ENCODE measurements at regions not wholly inside any gene's neighbourhood (a gene's known extent, or its start where the extent isn't known, plus 50 kb on each side); places are given as distances from the start of the nearest gene placed in this dataset.

- Histone ChIP-seq H4K20me1 (ENCODE audit: control insufficient read depth, insufficient read depth, insufficient read length) (no peaks in the 10 kb centered on the region), H3K27me3 (ENCODE audit: insufficient read depth, low read length) (no peaks in the 10 kb centered on the region), H2BK12ac (ENCODE audit: insufficient read length, low read depth, low read length) (no peak overlapping the region), H3K23me2 (ENCODE audit: insufficient read length, low read depth, low read length, poor library complexity, severe bottlenecking) (no peaks in the 10 kb centered on the region), H4K8ac (replicated peaks; ENCODE audit: insufficient read length, low read depth, low read length) (no peak overlapping the region), H3K23ac (ENCODE audit: insufficient read length, low read depth, low read length) (no peak overlapping the region), H2AK5ac (ENCODE audit: insufficient read length, low read length) (no peak overlapping the region), H3K79me2 (ENCODE audit: insufficient read depth, low read length) (no peaks in the 10 kb centered on the region), H3K18ac (ENCODE audit: insufficient read length, low read depth, low read length) (no peak overlapping the region), H3K27ac (ENCODE audit: insufficient read length, low read depth, low read length) (no peak overlapping the region), H2AFZ (ENCODE audit: low read length) (no peak overlapping the region), H3K56ac (ENCODE audit: insufficient read length, low read depth, low read length) (no peak overlapping the region), H4K5ac (ENCODE audit: insufficient read length, low read depth, low read length) (no peak overlapping the region), H3K4me2 (ENCODE audit: insufficient read depth, insufficient read length, low read length) (no peak overlapping the region), H3K14ac (ENCODE audit: insufficient read depth, low read length) (no peak overlapping the region), H3K9ac (ENCODE audit: extremely low read depth, insufficient read length, low read length) (no peak overlapping the region), H3T11ph (ENCODE audit: low read length) (no peak overlapping the region), H2BK5ac (ENCODE audit: insufficient read length, low read length) (no peak overlapping the region), H3K4me1 (ENCODE audit: insufficient read depth, low read length) (no peaks in the 10 kb centered on the region), H2BK120ac (ENCODE audit: low read depth, low read length, poor library complexity, severe bottlenecking) (no peak overlapping the region), H4K91ac (ENCODE audit: insufficient read length, low read depth, low read length) (no peak overlapping the region), H3K4ac (ENCODE audit: low read depth, low read length) (no peak overlapping the region), H2BK20ac (ENCODE audit: low read depth, low read length, poor library complexity, severe bottlenecking) (no peak overlapping the region), H2BK15ac (ENCODE audit: low read depth, low read length) (no peak overlapping the region), H3K79me1 (ENCODE audit: insufficient read depth, low read depth, low read length, poor library complexity, severe bottlenecking) (no peaks in the 10 kb centered on the region), H3K9me3 (ENCODE audit: control insufficient read depth, low read depth, low read length) (no peaks in the 10 kb centered on the region)
- TF ChIP-seq, protein P1, sequence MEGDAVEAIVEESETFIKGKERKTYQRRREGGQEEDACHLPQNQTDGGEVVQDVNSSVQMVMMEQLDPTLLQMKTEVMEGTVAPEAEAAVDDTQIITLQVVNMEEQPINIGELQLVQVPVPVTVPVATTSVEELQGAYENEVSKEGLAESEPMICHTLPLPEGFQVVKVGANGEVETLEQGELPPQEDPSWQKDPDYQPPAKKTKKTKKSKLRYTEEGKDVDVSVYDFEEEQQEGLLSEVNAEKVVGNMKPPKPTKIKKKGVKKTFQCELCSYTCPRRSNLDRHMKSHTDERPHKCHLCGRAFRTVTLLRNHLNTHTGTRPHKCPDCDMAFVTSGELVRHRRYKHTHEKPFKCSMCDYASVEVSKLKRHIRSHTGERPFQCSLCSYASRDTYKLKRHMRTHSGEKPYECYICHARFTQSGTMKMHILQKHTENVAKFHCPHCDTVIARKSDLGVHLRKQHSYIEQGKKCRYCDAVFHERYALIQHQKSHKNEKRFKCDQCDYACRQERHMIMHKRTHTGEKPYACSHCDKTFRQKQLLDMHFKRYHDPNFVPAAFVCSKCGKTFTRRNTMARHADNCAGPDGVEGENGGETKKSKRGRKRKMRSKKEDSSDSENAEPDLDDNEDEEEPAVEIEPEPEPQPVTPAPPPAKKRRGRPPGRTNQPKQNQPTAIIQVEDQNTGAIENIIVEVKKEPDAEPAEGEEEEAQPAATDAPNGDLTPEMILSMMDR (conservative IDR thresholded peaks at IDR 0.05): no peak
- no peaks in the 10 kb centered on the region for H3K4me1 Mint-ChIP-seq
- peaks cover 3% of the 10 kb centered on the region; the same call in 1 of the 2 replicates for H3K27me3 Mint-ChIP-seq (ENCODE audit: low read depth)
- DNase-seq: no peak
- WGBS (ENCODE audit: extremely low coverage, insufficient read length, low lambda C conversion rate): no CpG with 5 or more reads among the region's 1 CpG
- H3K36me3 Mint-ChIP-seq (ENCODE audit: insufficient read depth in 1 of 3, low read depth in 3 of 3): no peaks in the 10 kb centered on the region
- no peak overlapping the region for H3K27ac Mint-ChIP-seq
- H3K4me3 Mint-ChIP-seq: no peak overlapping the region
- H3K9me3 Mint-ChIP-seq: no peaks in the 10 kb centered on the region
These were observed 55.6 kb upstream of the BNC1 start for GRCh38 chr15:83340087-83340486.
